B cell (primary cell): ENCODE measurements at regions not wholly inside any gene's neighbourhood (a gene's known extent, or its start where the extent isn't known, plus 50 kb on each side); places are given as distances from the start of the nearest gene placed in this dataset.

Experiments used
- ATAC-seq: fragments of 200-7000 bp; cut with Tn5 transposase; one replicate; pipeline ENCODE4 v1.10.0; 2021; ENCODE audit warnings: low read depth, mild to moderate bottlenecking, moderate number of reproducible peaks, moderate library complexity
- CTCF ChIA-PET: fragments of 350-600 bp; sonication (Branson Sonifier 250); formaldehyde crosslinking; loops from one replicate; lab custom pipeline; 2021; ENCODE audit warnings: antibody characterized with exemption, inconsistent platforms; lab: Charles Lee
- POLR2A ChIA-PET: fragments of 350-600 bp; sonication (Branson Sonifier 250); formaldehyde crosslinking; loops from one replicate; lab custom pipeline; 2021; ENCODE audit warnings: antibody characterized with exemption; lab: Charles Lee
- DNase-seq: peaks from one replicate; pipeline ENCODE4 v3.0.0; 2013
- H2AFZ ChIP-seq: 2 replicates; pipeline ENCODE4 v1.6.1; 2012; ENCODE audit warnings: mild to moderate bottlenecking, low read depth, low read length; ENCODE audit not compliant: insufficient read depth, poor library complexity, severe bottlenecking
- H3K27ac ChIP-seq, 2 donors: 1 replicate in 1 of 2; 2 replicates in 1 of 2; pipeline ENCODE4 v1.5.1; 2012 to 2013; ENCODE audit warnings: low read length in 2 of 2, mild to moderate bottlenecking in 2 of 2, moderate library complexity in 1 of 2
- H3K27me3 ChIP-seq, 4 experiments: fragments of 200-600 bp in 1 of 4; sonication (generic) in 1 of 4; replicated peaks in 1 of 4; 1 replicate in 2 of 4; 2 replicates in 2 of 4; pipeline versions ENCODE4 v1.6.1 to v1.7.0; 2013 to 2016; ENCODE audit warnings: low read length in 3 of 4, mild to moderate bottlenecking in 2 of 4, mixed read lengths in 1 of 4, moderate library complexity in 1 of 4; ENCODE audit not compliant: insufficient read depth in 4 of 4, control insufficient read depth in 3 of 4; ENCODE audit errors: control extremely low read depth in 1 of 4
- H3K36me3 ChIP-seq, 2 experiments: replicated peaks in 1 of 2; 1 replicate in 1 of 2; 2 replicates in 1 of 2; pipeline versions ENCODE4 v1.6.1 to v1.7.1; 2013; ENCODE audit warnings: low read length in 1 of 2; ENCODE audit not compliant: insufficient read depth in 2 of 2, control insufficient read depth in 1 of 2; ENCODE audit errors: control extremely low read depth in 1 of 2, extremely low read depth in 1 of 2
- H3K4me1 ChIP-seq, 2 donors: fragments of 200-600 bp in 1 of 2; sonication (generic) in 1 of 2; 1 replicate in 1 of 2; 2 replicates in 1 of 2; pipeline versions ENCODE4 v1.5.1 to v1.6.1; 2013 to 2017; ENCODE audit warnings: low read length in 2 of 2; ENCODE audit not compliant: control insufficient read depth in 2 of 2, insufficient read depth in 2 of 2
- H3K4me2 ChIP-seq: replicated peaks from 2 replicates; pipeline ENCODE3; 2012; ENCODE audit warnings: mild to moderate bottlenecking, low read depth, low read length; ENCODE audit not compliant: poor library complexity, severe bottlenecking
- H3K4me3 ChIP-seq, 5 experiments: fragments of 200-600 bp in 1 of 5; sonication (generic) in 1 of 5; 1 replicate in 3 of 5; 2 replicates in 2 of 5; pipeline versions ENCODE4 v1.5.1 to v1.7.0; 2011 to 2016; ENCODE audit warnings: low read length in 4 of 5, mild to moderate bottlenecking in 4 of 5, low read depth in 2 of 5, control low read depth in 1 of 5, moderate library complexity in 1 of 5; ENCODE audit not compliant: insufficient read depth in 1 of 5; ENCODE audit errors: control extremely low read depth in 1 of 5, extremely low read depth in 1 of 5
- H3K79me2 ChIP-seq: fragments of 200-600 bp; sonication (generic); one replicate; pipeline ENCODE4 v1.6.0; 2016; ENCODE audit warnings: low read length; ENCODE audit not compliant: control insufficient read depth, insufficient read depth
- H3K9ac ChIP-seq: fragments of 200-600 bp; sonication (generic); 2 replicates; pipeline ENCODE4 v1.6.1; 2017; ENCODE audit warnings: mild to moderate bottlenecking, low read length, moderate library complexity
- H3K9me3 ChIP-seq, 3 donors: one replicate each; pipeline versions ENCODE4 v1.6.1 to v1.7.1; 2013; ENCODE audit warnings: low read length in 2 of 3; ENCODE audit not compliant: control insufficient read depth in 2 of 3, insufficient read depth in 1 of 3; ENCODE audit errors: control extremely low read depth in 1 of 3
- H4K20me1 ChIP-seq: 2 replicates; pipeline ENCODE4 v1.6.0; 2012; ENCODE audit warnings: mild to moderate bottlenecking, low read length; ENCODE audit not compliant: insufficient read depth, control insufficient read depth, poor library complexity, severe bottlenecking
- H3K27ac Mint-ChIP-seq: one replicate; pipeline ENCODE4 v1.8.0; 2021; ENCODE audit warnings: mixed read lengths
- H3K27me3 Mint-ChIP-seq: one replicate; pipeline ENCODE4 v1.8.0; 2021; ENCODE audit warnings: mixed read lengths
- H3K4me1 Mint-ChIP-seq: one replicate; pipeline ENCODE4 v1.8.0; 2021; ENCODE audit warnings: mixed read lengths
- H3K4me3 Mint-ChIP-seq: one replicate; pipeline ENCODE4 v1.8.0; 2021; ENCODE audit warnings: mixed read lengths
- H3K9me3 Mint-ChIP-seq: one replicate; pipeline ENCODE4 v1.8.0; 2022; ENCODE audit warnings: mixed read lengths; ENCODE audit not compliant: insufficient read depth
- CTCF ChIP-seq: fragments of 200-600 bp; IDR thresholded peaks from one replicate; pipeline ENCODE4 v1.8.0; 2022; ENCODE audit warnings: antibody characterized with exemption, mild to moderate bottlenecking
- EZH2 ChIP-seq: IDR thresholded peaks from 2 replicates; pipeline ENCODE4 v1.6.1; 2012; ENCODE audit warnings: borderline replicate concordance, low read depth, mild to moderate bottlenecking, moderate library complexity, low read length; ENCODE audit not compliant: insufficient read depth, poor library complexity, severe bottlenecking
- WGBS: methylation state at CpG from one replicate; pipeline ENCODE4 v1.1.5; 2013; ENCODE audit warnings: missing lambda C conversion rate; ENCODE audit not compliant: insufficient coverage; 5-methylcytosine and 5-hydroxymethylcytosine counted together
- intact Hi-C: fragments of 100-400 bp; cut with micrococcal nuclease; formaldehyde crosslinking; loops from one replicate; pipeline ENCODE4 v1.10.0; 2022

DNA sequence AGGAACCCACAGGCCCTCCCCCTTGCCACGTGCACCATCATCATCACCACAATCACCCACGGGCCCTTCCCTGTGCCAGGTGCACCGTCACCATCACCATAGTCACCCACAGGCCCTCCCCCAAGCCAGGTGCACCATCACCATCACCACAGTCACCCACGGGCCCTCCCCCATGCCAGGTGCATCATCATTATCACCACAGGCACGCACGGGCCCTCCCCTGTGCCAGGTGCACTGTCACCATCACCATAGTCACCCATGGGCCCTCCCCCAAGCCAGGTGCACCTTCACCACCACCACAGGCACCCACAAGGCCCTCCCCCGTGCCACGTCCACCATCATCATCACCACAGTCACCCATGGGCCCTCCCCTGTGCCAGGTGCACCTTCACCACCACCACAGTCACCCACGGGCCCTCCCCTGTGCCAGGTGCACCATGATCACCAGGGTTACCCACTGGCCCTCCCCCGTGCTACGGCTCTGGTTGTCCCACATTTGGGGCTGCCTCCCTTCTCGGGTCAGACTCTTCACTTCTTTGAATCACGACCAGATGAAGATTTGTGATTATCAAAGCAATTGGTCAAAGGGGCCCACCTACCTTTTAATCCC lies 69.1 kb upstream of the OLFM1 start:
- no peak overlapping the region for H3K4me3 Mint-ChIP-seq
- CTCF ChIA-PET: no interaction called here

GRCh38 chr9:135019224-135019623 lies 68.2 kb upstream of the OLFM1 start:
- ATAC-seq (no peak), DNase-seq (no peak)
- H2AFZ ChIP-seq: no peak overlapping the region
- H3K9ac ChIP-seq: no peak overlapping the region
- TF ChIP-seq CTCF: no peak
- no peak for TF ChIP-seq EZH2
- intact Hi-C loops: no loop called here
- H3K27me3 ChIP-seq: no peaks in the 10 kb centered on the region
- no peak overlapping the region for H3K4me2 ChIP-seq
- H3K9me3 Mint-ChIP-seq: no peaks in the 10 kb centered on the region
- H3K27ac Mint-ChIP-seq: no peak overlapping the region
- H3K4me3 ChIP-seq: no peak overlapping the region
- ChIA-PET POLR2A (no interaction called here), CTCF (no interaction called here)
- H3K4me1 ChIP-seq: no peaks in the 10 kb centered on the region
- H4K20me1 ChIP-seq: no peaks in the 10 kb centered on the region
- no peak overlapping the region for H3K27ac ChIP-seq
- H3K27me3 Mint-ChIP-seq: peaks cover 23% of the 10 kb centered on the region
- 87% methylated on average over 5 of the region's 5 CpGs for WGBS
- no peak overlapping the region for H3K4me3 Mint-ChIP-seq
- H3K4me1 Mint-ChIP-seq: no peaks in the 10 kb centered on the region
- no peaks in the 10 kb centered on the region for H3K9me3 ChIP-seq
- no peaks in the 10 kb centered on the region for H3K79me2 ChIP-seq
- no peaks in the 10 kb centered on the region for H3K36me3 ChIP-seq

More for the DNA sequence above, 69.1 kb upstream of the OLFM1 start:
- DNase-seq (no peak), ATAC-seq (no peak)
- no peaks in the 10 kb centered on the region for H3K9me3 ChIP-seq
- no peaks in the 10 kb centered on the region for H3K9me3 Mint-ChIP-seq
- H3K9ac ChIP-seq: no peak overlapping the region
- H3K79me2 ChIP-seq: no peaks in the 10 kb centered on the region
- no peak overlapping the region for H3K4me3 ChIP-seq
- no peaks in the 10 kb centered on the region for H3K4me1 Mint-ChIP-seq
- H2AFZ ChIP-seq: no peak overlapping the region
- H3K4me1 ChIP-seq: no peaks in the 10 kb centered on the region
- POLR2A ChIA-PET: no interaction called here
- H3K4me2 ChIP-seq: no peak overlapping the region
- no peaks in the 10 kb centered on the region for H3K36me3 ChIP-seq
- TF ChIP-seq EZH2: no peak
- TF ChIP-seq CTCF: no peak
- no peaks in the 10 kb centered on the region for H4K20me1 ChIP-seq
- intact Hi-C loops: no loop called here
- H3K27ac ChIP-seq: no peak overlapping the region
- 51% methylated on average over 12 of the region's 13 CpGs for WGBS
- no peak overlapping the region for H3K27ac Mint-ChIP-seq
- no peaks in the 10 kb centered on the region for H3K27me3 ChIP-seq
- H3K27me3 Mint-ChIP-seq: peaks cover 19% of the 10 kb centered on the region
